ENCODE measurements at regions not wholly inside any gene's neighbourhood (a gene's known extent, or its start where the extent isn't known, plus 50 kb on each side); places are given as distances from the start of the nearest gene placed in this dataset.

GRCh38 chr14:106203438-106203837 is 677.1 kb downstream of the TMEM121 start:
- no peak for DNase-seq (ENCODE audit: low spot score)
- no peak for TF ChIP-seq CTCF (IDR thresholded peaks at IDR 0.05)
- Mint-ChIP-seq H3K9me3 (ENCODE audit: low read depth) (peaks cover 68% of the 10 kb centered on the region), H3K4me1 (ENCODE audit: low read depth) (no peaks in the 10 kb centered on the region), H3K4me3 (ENCODE audit: unreplicated experiment) (no peak overlapping the region), H3K36me3 (ENCODE audit: low read depth) (peaks cover 3% of the 10 kb centered on the region), H3K27me3 (ENCODE audit: low read depth) (no peaks in the 10 kb centered on the region), H3K27ac (ENCODE audit: unreplicated experiment) (no peak overlapping the region)

- Mint-ChIP-seq H3K4me3 (ENCODE audit: unreplicated experiment) (no peak overlapping the region), H3K27me3 (ENCODE audit: low read depth) (no peaks in the 10 kb centered on the region), H3K9me3 (ENCODE audit: low read depth) (peaks cover 69% of the 10 kb centered on the region)
These were observed 677.7 kb downstream of the TMEM121 start for GRCh38 chr14:106204063-106204462.

GRCh38 chr14:106207316-106207715 is 680.9 kb downstream of the TMEM121 start:
- Mint-ChIP-seq H3K27me3 (ENCODE audit: low read depth) (no peaks in the 10 kb centered on the region), H3K9me3 (ENCODE audit: low read depth) (peaks cover 60% of the 10 kb centered on the region), H3K27ac (ENCODE audit: unreplicated experiment) (no peak overlapping the region), H3K4me3 (ENCODE audit: unreplicated experiment) (no peak overlapping the region), H3K4me1 (ENCODE audit: low read depth) (no peaks in the 10 kb centered on the region), H3K36me3 (ENCODE audit: low read depth) (peaks cover 3% of the 10 kb centered on the region)
- no peak for TF ChIP-seq CTCF (IDR thresholded peaks at IDR 0.05)
- no peak for DNase-seq (ENCODE audit: low spot score)

More at GRCh38 chr14:106204063-106204462, 677.7 kb downstream of the TMEM121 start:
- Mint-ChIP-seq H3K4me1 (ENCODE audit: low read depth) (no peaks in the 10 kb centered on the region), H3K36me3 (ENCODE audit: low read depth) (peaks cover 3% of the 10 kb centered on the region), H3K27ac (ENCODE audit: unreplicated experiment) (no peak overlapping the region)
- no peak for TF ChIP-seq CTCF (IDR thresholded peaks at IDR 0.05)
- no peak for DNase-seq (ENCODE audit: low spot score)

GRCh38 chr14:106208794-106209193 is 682.4 kb downstream of the TMEM121 start:
- Mint-ChIP-seq H3K36me3 (ENCODE audit: low read depth) (peaks cover 3% of the 10 kb centered on the region), H3K4me1 (ENCODE audit: low read depth) (no peaks in the 10 kb centered on the region), H3K27me3 (ENCODE audit: low read depth) (no peaks in the 10 kb centered on the region), H3K4me3 (ENCODE audit: unreplicated experiment) (no peak overlapping the region), H3K9me3 (ENCODE audit: low read depth) (peaks cover 64% of the 10 kb centered on the region), H3K27ac (ENCODE audit: unreplicated experiment) (no peak overlapping the region)
- no peak for DNase-seq (ENCODE audit: low spot score)
- no peak for TF ChIP-seq CTCF (IDR thresholded peaks at IDR 0.05)

GRCh38 chr14:106209755-106210154 is 683.4 kb downstream of the TMEM121 start:
- Mint-ChIP-seq H3K9me3 (ENCODE audit: low read depth) (peaks cover 67% of the 10 kb centered on the region), H3K4me1 (ENCODE audit: low read depth) (no peaks in the 10 kb centered on the region), H3K27me3 (ENCODE audit: low read depth) (no peaks in the 10 kb centered on the region), H3K36me3 (ENCODE audit: low read depth) (peaks cover 3% of the 10 kb centered on the region), H3K27ac (ENCODE audit: unreplicated experiment) (no peak overlapping the region), H3K4me3 (ENCODE audit: unreplicated experiment) (no peak overlapping the region)
- no peak for DNase-seq (ENCODE audit: low spot score)
- no peak for TF ChIP-seq CTCF (IDR thresholded peaks at IDR 0.05)

All from chondrocyte (in vitro differentiated cells).